KMS-11 (cell line): ENCODE measurements at regions not wholly inside any gene's neighbourhood (a gene's known extent, or its start where the extent isn't known, plus 50 kb on each side); places are given as distances from the start of the nearest gene placed in this dataset.
A peak's percentile ranks its signal among the peaks of the same experiment; 100 is the strongest.
"Not testable (repeated sequence)": the region's sequence is repeated elsewhere in the genome, so short reads cannot be mapped to it uniquely, and the experiment has no call there.

Experiments used
- H2AFZ ChIP-seq: fragments of 200-600 bp; sonication (generic); 2 replicates; pipeline ENCODE4 v1.6.1; 2016; ENCODE audit warnings: antibody characterized with exemption, mixed run types, low read depth
- H3K27ac ChIP-seq: fragments of 200-600 bp; sonication (generic); 2 replicates; pipeline ENCODE4 v1.6.1; 2016; ENCODE audit warnings: mild to moderate bottlenecking, mixed run types
- H3K27me3 ChIP-seq: fragments of 200-600 bp; sonication (generic); 2 replicates; pipeline ENCODE4 v1.6.1; 2017; ENCODE audit warnings: mild to moderate bottlenecking, low read depth, mixed run types, moderate library complexity; ENCODE audit not compliant: insufficient read depth
- H3K36me3 ChIP-seq: fragments of 200-600 bp; sonication (generic); 2 replicates; pipeline ENCODE4 v1.6.1; 2017; ENCODE audit warnings: mild to moderate bottlenecking, mixed run types; ENCODE audit not compliant: insufficient read depth
- H3K4me1 ChIP-seq: fragments of 200-600 bp; sonication (generic); 2 replicates; pipeline ENCODE4 v1.6.1; 2016; ENCODE audit warnings: mild to moderate bottlenecking, low read depth, mixed run types; ENCODE audit not compliant: poor library complexity, severe bottlenecking
- H3K4me2 ChIP-seq: fragments of 200-600 bp; sonication (generic); 2 replicates; pipeline ENCODE4 v1.7.0; 2016; ENCODE audit warnings: mild to moderate bottlenecking, mixed run types
- H3K4me3 ChIP-seq: fragments of 200-600 bp; sonication (generic); IDR thresholded peaks from 2 replicates; pipeline ENCODE4 v1.6.1; 2017; ENCODE audit warnings: low read depth, low read length, mixed read lengths; ENCODE audit not compliant: insufficient read depth
- H3K79me2 ChIP-seq: fragments of 200-600 bp; sonication (generic); 2 replicates; pipeline ENCODE4 v1.6.1; 2016; ENCODE audit warnings: low read depth, mixed run types; ENCODE audit not compliant: insufficient read depth
- H3K9ac ChIP-seq: fragments of 200-600 bp; sonication (generic); 2 replicates; pipeline ENCODE4 v1.6.1; 2016; ENCODE audit warnings: mild to moderate bottlenecking, mixed run types
- H4K20me1 ChIP-seq: fragments of 200-600 bp; sonication (generic); 2 replicates; pipeline ENCODE4 v1.6.1; 2016; ENCODE audit warnings: mild to moderate bottlenecking, mixed run types; ENCODE audit not compliant: insufficient read depth
- TF ChIP-seq, protein P1 (sequence below): fragments of 200-600 bp; sonication (generic); conservative IDR thresholded peaks from 2 replicates; pipeline ENCODE4 v1.6.1; 2017; ENCODE audit warnings: low read depth, mild to moderate bottlenecking, antibody characterized with exemption, low read length, moderate library complexity, mixed read lengths

GRCh38 chr11:128031538-128032134, 555.7 kb downstream of the ETS1 start:
- H3K4me1 ChIP-seq, H3K4me2 ChIP-seq, H3K27ac ChIP-seq, H3K36me3 ChIP-seq, H4K20me1 ChIP-seq, H3K27me3 ChIP-seq, H3K9ac ChIP-seq, H3K79me2 ChIP-seq, H3K4me3 ChIP-seq: not testable (repeated sequence)
- H2AFZ ChIP-seq, result peak overlapping the region; percentile 31; the same call in 1 of the 2 replicates
- TF ChIP-seq, protein P1, sequence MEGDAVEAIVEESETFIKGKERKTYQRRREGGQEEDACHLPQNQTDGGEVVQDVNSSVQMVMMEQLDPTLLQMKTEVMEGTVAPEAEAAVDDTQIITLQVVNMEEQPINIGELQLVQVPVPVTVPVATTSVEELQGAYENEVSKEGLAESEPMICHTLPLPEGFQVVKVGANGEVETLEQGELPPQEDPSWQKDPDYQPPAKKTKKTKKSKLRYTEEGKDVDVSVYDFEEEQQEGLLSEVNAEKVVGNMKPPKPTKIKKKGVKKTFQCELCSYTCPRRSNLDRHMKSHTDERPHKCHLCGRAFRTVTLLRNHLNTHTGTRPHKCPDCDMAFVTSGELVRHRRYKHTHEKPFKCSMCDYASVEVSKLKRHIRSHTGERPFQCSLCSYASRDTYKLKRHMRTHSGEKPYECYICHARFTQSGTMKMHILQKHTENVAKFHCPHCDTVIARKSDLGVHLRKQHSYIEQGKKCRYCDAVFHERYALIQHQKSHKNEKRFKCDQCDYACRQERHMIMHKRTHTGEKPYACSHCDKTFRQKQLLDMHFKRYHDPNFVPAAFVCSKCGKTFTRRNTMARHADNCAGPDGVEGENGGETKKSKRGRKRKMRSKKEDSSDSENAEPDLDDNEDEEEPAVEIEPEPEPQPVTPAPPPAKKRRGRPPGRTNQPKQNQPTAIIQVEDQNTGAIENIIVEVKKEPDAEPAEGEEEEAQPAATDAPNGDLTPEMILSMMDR, result peak; percentile 58; the same call in 1 of the 2 replicates

GRCh38 chr11:128029219-128029722, 558.1 kb downstream of the ETS1 start:
- no peaks in the 10 kb centered on the region for H3K4me1 ChIP-seq
- H3K4me3 ChIP-seq, result no peak overlapping the region
- H3K27ac ChIP-seq, result no peak overlapping the region
- TF ChIP-seq, protein P1, result no peak
- no peak overlapping the region for H3K4me2 ChIP-seq
- no peaks in the 10 kb centered on the region for H3K79me2 ChIP-seq
- no peaks in the 10 kb centered on the region for H3K36me3 ChIP-seq
- no peaks in the 10 kb centered on the region for H4K20me1 ChIP-seq
- H3K27me3 ChIP-seq, result no peaks in the 10 kb centered on the region
- no peak overlapping the region for H2AFZ ChIP-seq
- no peak overlapping the region for H3K9ac ChIP-seq

- no peak overlapping the region for H3K4me3 ChIP-seq
- no peak overlapping the region for H2AFZ ChIP-seq
- H3K9ac ChIP-seq, result no peak overlapping the region
- TF ChIP-seq, protein P1, result no peak
- no peaks in the 10 kb centered on the region for H3K27me3 ChIP-seq
- no peaks in the 10 kb centered on the region for H3K79me2 ChIP-seq
- no peak overlapping the region for H3K27ac ChIP-seq
- no peaks in the 10 kb centered on the region for H4K20me1 ChIP-seq
- no peaks in the 10 kb centered on the region for H3K36me3 ChIP-seq
- no peak overlapping the region for H3K4me2 ChIP-seq
- no peaks in the 10 kb centered on the region for H3K4me1 ChIP-seq
Observed at GRCh38 chr11:128026596-128026995, 560.8 kb downstream of the ETS1 start.

GRCh38 chr11:128022761-128023160, 564.6 kb downstream of the ETS1 start:
- Histone ChIP-seq H3K27ac (no peak overlapping the region), H4K20me1 (no peaks in the 10 kb centered on the region), H3K27me3 (no peaks in the 10 kb centered on the region), H3K36me3 (no peaks in the 10 kb centered on the region), H2AFZ (no peak overlapping the region), H3K4me1 (no peaks in the 10 kb centered on the region), H3K4me2 (no peak overlapping the region), H3K9ac (no peak overlapping the region), H3K79me2 (no peaks in the 10 kb centered on the region), H3K4me3 (no peak overlapping the region)
- TF ChIP-seq, protein P1, result no peak
